Mononuclear cell (primary cell): ENCODE measurements at regions not wholly inside any gene's neighbourhood (a gene's known extent, or its start where the extent isn't known, plus 50 kb on each side); places are given as distances from the start of the nearest gene placed in this dataset.

Experiments
- H3K27me3 ChIP-seq: 2 replicates; pipeline ENCODE4 v1.6.0; 2011; ENCODE audit warnings: low read length, control low read depth; ENCODE audit not compliant: insufficient read depth
- H3K4me1 ChIP-seq: 2 replicates; pipeline ENCODE4 v1.5.1; 2011; ENCODE audit warnings: mild to moderate bottlenecking, low read length, control low read depth; ENCODE audit not compliant: insufficient read depth
- H3K4me3 ChIP-seq: 2 replicates; pipeline ENCODE4 v1.5.1; 2011; ENCODE audit warnings: mild to moderate bottlenecking, low read length, moderate library complexity
- H3K9me3 ChIP-seq: 2 replicates; pipeline ENCODE4 v1.5.1; 2011; ENCODE audit warnings: low read depth, mild to moderate bottlenecking, control low read depth, low read length

DNA sequence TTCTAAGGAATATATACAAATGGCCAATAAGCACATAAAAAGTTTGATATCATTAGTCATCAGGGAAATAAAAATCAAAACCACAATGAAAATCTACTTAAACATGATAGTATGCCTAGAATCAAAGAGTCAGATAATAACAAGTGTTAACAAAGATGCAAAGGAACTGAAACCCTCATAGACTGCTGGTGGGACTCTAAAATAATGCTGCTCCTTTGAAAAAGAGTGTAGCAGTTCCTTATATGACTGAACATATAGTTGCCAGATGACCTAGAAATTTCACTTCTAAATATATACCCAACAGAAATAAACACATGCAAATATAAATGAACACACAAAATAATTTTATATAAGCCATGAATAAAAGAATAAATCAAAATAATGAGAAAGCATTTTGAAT is 205.1 kb upstream of the CTSO start:
- H3K27me3 ChIP-seq: no peaks in the 10 kb centered on the region
- no peak overlapping the region for H3K4me3 ChIP-seq
- no peaks in the 10 kb centered on the region for H3K4me1 ChIP-seq
- H3K9me3 ChIP-seq: peaks cover 7% of the 10 kb centered on the region

DNA sequence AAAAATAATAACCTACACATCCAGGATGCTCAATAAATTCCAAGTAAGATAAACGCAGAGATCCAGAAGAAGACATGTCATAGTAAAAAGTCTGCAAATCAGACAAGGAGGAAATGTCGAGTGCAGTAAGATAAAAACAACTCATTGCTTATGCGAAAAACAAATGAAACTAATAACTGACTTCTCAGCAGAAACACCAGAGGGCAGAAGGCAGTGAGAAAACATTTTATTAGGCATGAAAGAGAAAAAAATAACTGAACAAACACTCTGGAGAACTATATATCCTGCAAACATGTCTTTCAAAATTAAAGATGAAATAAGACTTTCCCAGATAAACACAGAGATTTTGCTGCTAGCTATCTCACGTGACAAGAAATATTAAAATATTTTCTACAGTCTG is 201.3 kb upstream of the CTSO start:
- H3K4me1 ChIP-seq: no peaks in the 10 kb centered on the region

DNA sequence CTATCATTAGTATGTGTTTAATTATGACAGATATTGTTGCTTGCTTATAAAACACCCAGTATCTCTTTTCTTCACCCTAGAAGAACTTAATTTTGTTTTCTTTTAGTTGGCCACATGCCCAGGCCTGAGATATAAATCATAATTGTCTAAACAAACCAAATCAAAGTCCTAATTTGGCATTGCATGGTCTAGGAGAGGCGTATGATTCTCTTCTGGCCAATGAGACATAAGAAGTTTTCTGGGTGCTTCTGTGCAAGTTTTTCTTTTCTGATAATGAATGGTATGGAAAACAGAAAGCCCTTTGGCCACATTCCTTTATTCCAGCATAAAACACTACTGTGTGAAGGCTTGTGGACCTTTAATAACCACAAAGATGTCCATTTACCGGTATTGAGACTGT is 192.9 kb upstream of the CTSO start:
- no peak overlapping the region for H3K4me3 ChIP-seq
- H3K9me3 ChIP-seq: no peaks in the 10 kb centered on the region
- no peaks in the 10 kb centered on the region for H3K27me3 ChIP-seq
- no peaks in the 10 kb centered on the region for H3K4me1 ChIP-seq

More for the DNA sequence above, 201.3 kb upstream of the CTSO start:
- H3K9me3 ChIP-seq: no peaks in the 10 kb centered on the region
- H3K4me3 ChIP-seq: no peak overlapping the region
- no peaks in the 10 kb centered on the region for H3K27me3 ChIP-seq

DNA sequence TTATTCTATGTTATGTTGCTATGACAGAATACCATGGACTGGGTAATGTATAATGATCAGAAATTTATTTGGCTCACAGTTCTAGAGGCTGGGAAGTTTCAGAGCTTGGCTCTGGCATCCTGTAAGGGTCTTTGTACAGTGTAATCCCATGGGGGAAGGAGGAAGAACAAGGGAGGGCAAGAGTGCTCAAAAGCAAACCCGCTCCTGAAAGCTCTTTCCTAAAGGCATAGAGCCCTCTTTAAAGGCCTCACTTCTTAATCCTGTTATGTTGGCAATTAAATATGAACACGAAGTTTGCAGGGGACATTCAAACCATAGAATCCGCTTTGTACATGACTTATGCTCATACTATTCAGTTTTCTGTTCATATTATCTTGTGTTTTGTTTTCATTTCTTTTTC is 191.3 kb upstream of the CTSO start:
- H3K9me3 ChIP-seq: no peaks in the 10 kb centered on the region
- no peaks in the 10 kb centered on the region for H3K27me3 ChIP-seq
- no peak overlapping the region for H3K4me3 ChIP-seq
- no peaks in the 10 kb centered on the region for H3K4me1 ChIP-seq

DNA sequence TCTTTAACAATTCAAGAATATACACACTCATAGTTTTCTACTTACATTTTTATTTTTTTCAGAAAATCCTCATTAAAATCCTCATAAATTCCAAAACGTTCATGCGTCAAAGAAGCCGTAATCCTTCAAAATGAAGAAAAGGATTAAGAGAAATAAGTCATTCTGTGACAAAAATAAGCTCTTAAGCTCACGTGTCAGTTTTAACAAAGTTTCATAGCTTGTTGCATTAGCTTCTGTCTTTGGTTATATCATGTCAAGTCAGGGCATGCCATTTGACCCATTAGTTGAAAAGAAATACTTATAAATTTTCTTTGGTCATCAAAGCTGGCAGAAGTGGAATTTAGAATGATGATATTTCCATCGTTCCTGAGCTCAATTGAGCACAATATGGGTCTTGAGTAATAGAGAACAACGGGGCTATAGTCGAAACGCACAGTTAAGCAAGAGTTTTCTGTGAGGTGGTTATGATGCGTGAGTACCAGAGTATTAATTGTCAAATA is 185.2 kb upstream of the CTSO start:
- no peak overlapping the region for H3K4me3 ChIP-seq
- H3K27me3 ChIP-seq: no peaks in the 10 kb centered on the region
- H3K4me1 ChIP-seq: no peaks in the 10 kb centered on the region
- H3K9me3 ChIP-seq: no peaks in the 10 kb centered on the region

DNA sequence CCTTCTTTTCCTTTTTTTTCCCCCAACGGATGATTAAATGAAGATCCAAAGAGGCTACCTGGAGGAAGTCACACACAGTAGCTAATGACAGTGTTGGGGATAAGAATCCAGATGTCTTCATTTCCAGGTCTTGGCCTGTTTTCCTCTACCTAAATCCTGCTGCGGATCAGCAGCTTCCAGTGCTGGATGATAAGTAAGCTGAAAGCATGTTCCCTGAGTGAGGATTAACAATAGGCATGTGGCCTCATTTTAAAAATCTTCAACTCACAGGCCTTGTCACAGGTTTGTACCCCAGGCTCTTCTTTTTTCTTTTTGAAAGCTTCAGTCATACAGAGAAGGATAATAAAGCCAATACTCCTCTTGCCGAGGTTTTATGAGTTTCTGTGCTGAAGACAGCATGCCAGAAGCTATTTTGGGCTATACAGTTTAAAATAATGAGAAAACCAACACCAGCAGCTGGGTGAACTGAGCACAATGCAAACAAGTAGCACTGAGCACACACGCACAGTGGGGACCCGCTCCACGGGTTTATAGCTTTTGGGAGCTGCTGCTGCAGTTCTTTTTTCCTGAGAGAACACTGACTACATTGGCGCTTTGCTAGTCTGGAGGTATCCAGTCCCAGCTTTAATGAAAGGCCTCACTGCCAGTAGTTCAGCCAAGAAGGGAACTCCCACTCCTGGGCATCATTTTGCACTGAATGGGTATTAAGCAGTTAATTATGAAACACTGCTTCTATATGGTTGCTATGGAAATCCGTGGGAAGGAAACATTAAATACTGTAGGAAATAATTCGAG is 184.2 kb upstream of the CTSO start:
- H3K27me3 ChIP-seq: no peaks in the 10 kb centered on the region
- no peaks in the 10 kb centered on the region for H3K4me1 ChIP-seq

DNA sequence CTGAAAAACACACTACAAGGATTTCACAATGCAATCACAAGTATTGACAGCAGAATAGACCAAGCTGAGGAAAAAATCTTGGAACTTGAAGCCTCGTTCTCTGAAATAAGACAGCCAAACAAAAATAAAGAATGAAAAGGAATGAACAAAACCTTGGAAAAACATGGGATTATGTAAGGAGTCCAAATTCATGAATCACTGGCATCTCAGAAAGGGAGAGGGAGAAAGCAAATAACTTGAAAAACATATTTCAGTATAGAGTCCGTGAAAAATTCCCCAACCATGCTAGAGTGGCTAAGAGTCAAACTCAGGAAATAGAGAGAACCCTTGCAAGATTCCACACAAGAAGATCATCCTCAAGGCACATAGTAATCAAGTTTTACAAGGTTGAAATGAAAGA is 178.5 kb upstream of the CTSO start:
- Histone ChIP-seq H3K27me3 (no peaks in the 10 kb centered on the region), H3K9me3 (no peaks in the 10 kb centered on the region), H3K4me3 (no peak overlapping the region), H3K4me1 (no peaks in the 10 kb centered on the region)

More for the DNA sequence above, 184.2 kb upstream of the CTSO start:
- H3K4me3 ChIP-seq: no peak overlapping the region
- H3K9me3 ChIP-seq: no peaks in the 10 kb centered on the region

DNA sequence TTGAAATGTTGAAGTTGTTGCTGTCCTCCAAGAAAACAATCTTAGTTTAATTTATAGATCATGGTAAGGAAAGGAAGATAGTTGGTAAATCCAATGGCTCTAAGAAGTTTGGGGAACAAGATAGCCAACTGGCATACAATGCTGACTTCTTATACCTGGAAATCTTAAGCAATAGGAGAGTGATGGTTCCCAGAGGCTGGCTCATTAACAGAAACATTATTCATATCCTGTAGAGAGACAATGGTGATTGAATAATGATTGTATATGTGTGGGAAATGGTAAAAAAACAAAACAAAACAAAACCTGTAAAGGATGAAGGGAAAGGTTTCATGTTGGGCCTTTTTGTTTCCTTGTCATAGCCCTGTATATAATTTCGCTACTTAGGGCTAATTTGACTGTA is 174.9 kb upstream of the CTSO start:
- H3K27me3 ChIP-seq: no peaks in the 10 kb centered on the region
- H3K9me3 ChIP-seq: no peaks in the 10 kb centered on the region
- no peaks in the 10 kb centered on the region for H3K4me1 ChIP-seq
- no peak overlapping the region for H3K4me3 ChIP-seq

DNA sequence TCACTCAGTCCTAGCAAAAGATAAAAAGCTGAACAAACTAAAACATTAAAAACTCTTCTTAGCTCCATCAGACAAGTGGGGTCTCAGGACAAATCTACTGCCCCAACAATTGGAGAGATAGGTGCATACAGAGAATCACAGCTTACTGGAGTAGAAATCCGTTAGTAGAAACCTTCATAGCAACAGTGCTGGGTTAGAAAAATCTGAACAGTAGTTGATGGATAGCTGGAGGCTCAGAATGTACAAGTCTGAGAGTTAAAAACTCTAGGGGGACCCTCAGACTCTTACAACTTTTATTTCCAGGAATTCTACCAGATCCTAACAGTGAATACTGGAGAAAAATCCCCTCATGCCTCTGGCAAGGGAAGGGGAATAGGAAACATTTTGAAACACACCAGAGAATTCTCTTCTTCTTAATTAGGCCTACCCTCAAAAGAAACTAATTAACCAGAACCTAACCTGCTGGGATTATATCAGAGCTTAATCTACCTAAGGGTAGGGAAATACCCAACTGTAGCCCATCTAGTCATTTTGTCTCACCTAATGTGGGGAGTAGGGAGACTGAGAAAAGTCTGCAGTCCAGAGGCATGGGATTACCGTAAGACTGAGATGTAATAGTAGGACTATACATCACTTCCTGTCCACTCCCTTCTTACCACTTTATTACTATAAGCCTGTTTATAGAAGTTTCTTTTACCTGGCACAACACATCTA is 165.0 kb upstream of the CTSO start:
- no peaks in the 10 kb centered on the region for H3K4me1 ChIP-seq
- no peaks in the 10 kb centered on the region for H3K9me3 ChIP-seq
- no peak overlapping the region for H3K4me3 ChIP-seq
- H3K27me3 ChIP-seq: no peaks in the 10 kb centered on the region

DNA sequence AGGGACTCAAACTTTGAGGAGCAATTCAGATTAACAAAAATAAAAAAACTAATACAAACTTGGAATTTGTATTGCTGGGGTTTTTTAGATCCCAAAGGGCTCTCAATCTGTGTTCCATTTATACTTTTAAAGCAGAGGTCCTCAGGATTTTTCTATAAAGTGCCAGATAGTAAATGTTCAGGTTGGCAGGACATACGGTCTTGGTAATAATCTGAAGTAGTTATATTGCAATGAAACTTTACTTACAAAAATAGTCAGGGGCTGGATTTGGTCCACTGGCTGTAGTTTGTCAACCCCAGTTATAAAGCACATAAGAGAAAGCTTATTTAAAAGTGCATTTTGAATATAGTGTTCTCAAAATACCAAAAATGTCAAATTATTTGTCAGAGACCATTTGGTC is 164.1 kb upstream of the CTSO start:
- no peak overlapping the region for H3K4me3 ChIP-seq
- H3K4me1 ChIP-seq: no peaks in the 10 kb centered on the region
- no peaks in the 10 kb centered on the region for H3K9me3 ChIP-seq
- no peaks in the 10 kb centered on the region for H3K27me3 ChIP-seq

DNA sequence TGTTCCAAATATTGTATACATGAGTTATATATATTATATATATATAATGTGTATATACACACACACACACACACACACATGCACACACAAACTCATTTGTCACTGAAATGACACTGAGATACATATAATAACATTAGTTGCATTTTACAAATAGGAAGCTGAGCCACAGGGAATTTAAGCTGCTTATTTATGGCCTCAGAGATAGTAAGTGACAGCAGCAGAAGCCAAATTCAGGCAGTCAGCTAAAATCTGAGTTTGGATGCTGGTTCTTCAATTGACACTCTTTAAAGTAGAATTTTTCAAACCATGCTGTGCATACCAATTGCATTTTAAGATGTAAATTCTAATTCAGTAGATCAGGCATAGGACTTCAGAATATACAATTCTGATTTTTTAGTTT is 163.3 kb upstream of the CTSO start:
- H3K9me3 ChIP-seq: no peaks in the 10 kb centered on the region
- H3K4me1 ChIP-seq: no peaks in the 10 kb centered on the region
- no peaks in the 10 kb centered on the region for H3K27me3 ChIP-seq
- no peak overlapping the region for H3K4me3 ChIP-seq

DNA sequence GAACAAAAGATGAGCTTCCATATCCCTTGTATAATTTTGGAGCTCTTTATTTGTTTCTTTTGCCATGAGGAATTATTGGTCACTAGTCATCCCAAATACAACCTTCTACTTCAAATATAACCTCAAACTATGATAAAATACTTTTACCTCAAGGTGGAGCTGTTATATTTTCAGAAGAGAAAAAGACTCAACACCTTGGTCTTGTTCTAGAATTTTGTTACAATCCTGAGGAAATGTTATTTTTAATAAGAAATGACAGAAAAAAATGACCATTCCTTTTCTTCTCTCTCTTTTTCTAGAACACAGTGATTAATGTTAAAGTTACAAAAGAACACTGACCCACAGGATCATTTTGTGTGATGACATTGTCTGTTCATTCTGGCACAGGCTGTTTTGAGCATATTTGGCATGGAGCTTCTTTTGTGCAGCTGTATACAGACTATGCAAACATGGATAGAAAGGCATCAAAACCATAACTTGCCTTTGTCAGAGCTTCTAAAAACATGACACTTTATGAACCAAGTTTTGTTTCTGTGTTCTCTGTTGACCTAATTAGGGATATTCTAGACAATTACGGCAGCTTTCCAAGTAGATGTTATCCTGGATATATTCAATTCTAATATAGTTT is 159.6 kb upstream of the CTSO start:
- no peaks in the 10 kb centered on the region for H3K27me3 ChIP-seq
- no peaks in the 10 kb centered on the region for H3K4me1 ChIP-seq

DNA sequence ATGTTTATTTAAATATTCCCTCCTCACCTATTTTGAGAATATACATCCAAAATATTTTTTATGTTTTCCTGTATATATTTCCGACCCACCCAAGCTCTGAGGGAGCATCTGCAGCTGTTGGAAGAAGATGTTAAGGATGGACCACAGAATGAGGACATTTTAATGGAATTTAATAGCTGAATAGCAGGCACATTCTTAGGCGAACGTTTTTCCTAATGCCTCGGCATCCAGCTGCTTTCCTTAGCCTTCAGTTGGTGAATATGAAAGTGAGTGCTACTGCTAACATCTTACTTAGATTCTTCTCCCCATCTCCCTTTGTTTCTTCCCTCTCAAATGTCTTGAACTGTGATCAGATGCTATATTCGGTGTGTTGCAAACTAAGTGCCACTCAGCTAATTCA is 158.0 kb upstream of the CTSO start:
- Histone ChIP-seq H3K27me3 (no peaks in the 10 kb centered on the region), H3K4me1 (no peaks in the 10 kb centered on the region), H3K4me3 (no peak overlapping the region), H3K9me3 (no peaks in the 10 kb centered on the region)

More for the DNA sequence above, 159.6 kb upstream of the CTSO start:
- H3K4me3 ChIP-seq: no peak overlapping the region
- H3K9me3 ChIP-seq: no peaks in the 10 kb centered on the region

DNA sequence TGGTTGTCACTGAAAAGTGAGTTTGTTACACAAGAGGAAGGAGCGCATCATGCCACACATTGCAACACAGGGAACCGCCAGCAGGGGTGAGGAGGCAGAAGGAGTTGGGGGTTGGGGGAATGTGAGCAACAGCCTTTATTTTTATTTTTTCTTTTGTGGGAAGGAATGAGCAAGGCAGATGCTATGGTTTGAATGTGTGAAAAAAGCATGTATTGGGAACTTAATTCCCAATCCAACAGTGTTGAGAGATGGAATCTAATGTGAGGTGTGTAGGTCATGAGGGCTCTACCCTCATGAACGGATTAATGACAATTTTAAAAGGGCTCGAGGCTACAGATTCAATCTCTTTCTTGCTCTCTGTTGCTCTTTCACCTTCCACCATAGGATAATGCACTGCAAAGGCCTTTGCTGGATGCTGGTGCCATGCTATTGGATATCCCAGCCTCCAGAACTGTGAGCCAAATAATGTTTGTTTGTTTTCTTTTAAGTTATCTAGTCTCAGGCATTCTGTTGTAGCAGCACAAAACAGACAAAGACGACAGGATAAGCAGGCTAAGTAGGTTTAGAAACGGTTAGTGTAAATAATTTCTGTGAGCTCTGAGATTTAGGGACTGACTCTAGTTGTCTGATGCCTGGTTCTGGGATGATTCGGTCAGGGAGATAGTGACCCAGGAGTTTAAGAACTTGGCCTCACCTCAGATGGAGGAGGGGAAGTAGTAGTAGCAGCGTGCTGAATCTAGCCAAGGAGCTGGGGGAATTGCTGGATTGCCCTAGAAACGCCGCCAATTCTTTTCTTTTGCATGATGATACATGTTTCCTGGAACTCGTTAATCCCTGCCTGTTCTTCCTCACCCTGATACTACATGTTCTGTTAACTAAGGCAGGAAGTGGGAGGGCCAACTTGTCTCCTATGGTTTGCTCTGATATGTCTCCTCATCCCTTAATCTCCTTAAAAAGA is 156.6 kb upstream of the CTSO start:
- no peaks in the 10 kb centered on the region for H3K4me1 ChIP-seq
- H3K4me3 ChIP-seq: no peak overlapping the region
- H3K9me3 ChIP-seq: no peaks in the 10 kb centered on the region
- H3K27me3 ChIP-seq: no peaks in the 10 kb centered on the region
